Testis (tissue), 2 donors: ENCODE measurements at regions not wholly inside any gene's neighbourhood (a gene's known extent, or its start where the extent isn't known, plus 50 kb on each side); places are given as distances from the start of the nearest gene placed in this dataset.

Source experiments
- CTCF ChIP-seq, 3 experiments: fragments of 450-650 bp in 2 of 3; fragments of 200-600 bp in 1 of 3; sonication (generic) in 1 of 3; IDR thresholded peaks; one replicate each; pipeline ENCODE4 v1.5.1; 2016 to 2019; ENCODE audit warnings: antibody characterized with exemption in 3 of 3, mild to moderate bottlenecking in 2 of 3, moderate library complexity in 1 of 3
- POLR2A ChIP-seq: fragments of 450-650 bp; IDR thresholded peaks from one replicate; pipeline ENCODE4 v1.6.1; 2017; ENCODE audit warnings: antibody characterized with exemption, mild to moderate bottlenecking, moderate library complexity

GRCh38 chr1:112257043-112257835 is 138.8 kb upstream of the CTTNBP2NL start:
- no peak for TF ChIP-seq CTCF (IDR thresholded peaks at IDR 0.05)
- TF ChIP-seq POLR2A, result no peak
